Inflammatory macrophage treated with lipopolysaccharide for 1 hour (primary cell): ENCODE measurements at regions not wholly inside any gene's neighbourhood (a gene's known extent, or its start where the extent isn't known, plus 50 kb on each side); places are given as distances from the start of the nearest gene placed in this dataset.
A peak's percentile ranks its signal among the peaks of the same experiment; 100 is the strongest.

Source experiments
- DNase-seq, 2 donors: peaks; one replicate each; pipeline ENCODE4 v3.0.0-alpha.2; 2020 to 2022

GRCh38 chr6:45830441-45831139, 185.1 kb downstream of the CLIC5 start:
- DNase-seq: no peak

- DNase-seq: no peak
Observed at GRCh38 chr6:45829873-45830272, 185.8 kb downstream of the CLIC5 start.

GRCh38 chr6:45827952-45828530, 187.6 kb downstream of the CLIC5 start:
- no peak for DNase-seq

- no peak for DNase-seq
Observed at GRCh38 chr6:45822873-45823272, 192.8 kb downstream of the CLIC5 start.

GRCh38 chr6:45822246-45822812, 193.3 kb downstream of the CLIC5 start:
- no peak for DNase-seq

GRCh38 chr6:45818655-45819054, 197.0 kb downstream of the CLIC5 start:
- no peak for DNase-seq

GRCh38 chr6:45816674-45817297, 198.9 kb downstream of the CLIC5 start:
- no peak for DNase-seq

- no peak for DNase-seq
Observed at GRCh38 chr6:45815466-45816125, 200.1 kb downstream of the CLIC5 start.

GRCh38 chr6:45814772-45815171, 200.9 kb downstream of the CLIC5 start:
- DNase-seq: no peak

GRCh38 chr6:45813943-45814342, 201.7 kb downstream of the CLIC5 start:
- DNase-seq: no peak

- no peak for DNase-seq
Observed at GRCh38 chr6:45812922-45813321, 202.7 kb downstream of the CLIC5 start.

- DNase-seq: no peak
Observed at GRCh38 chr6:45808917-45809316, 206.7 kb downstream of the CLIC5 start.

GRCh38 chr6:45808042-45808645, 207.5 kb downstream of the CLIC5 start:
- DNase-seq: no peak

- DNase-seq: no peak
Observed at GRCh38 chr6:45807311-45808041, 208.2 kb downstream of the CLIC5 start.

- no peak for DNase-seq
Observed at GRCh38 chr6:45806172-45806571, 209.5 kb downstream of the CLIC5 start.

GRCh38 chr6:45803071-45803470, 212.6 kb downstream of the CLIC5 start:
- DNase-seq: peak; percentile 77 to 91

GRCh38 chr6:45801471-45802289, 214.0 kb downstream of the CLIC5 start:
- DNase-seq: peak in 1 of 2 donors; percentile 6

GRCh38 chr6:45800911-45801310, 214.7 kb downstream of the CLIC5 start:
- DNase-seq: no peak

- DNase-seq: no peak
Observed at GRCh38 chr6:45795678-45796077, 220.0 kb downstream of the CLIC5 start.

- no peak for DNase-seq
Observed at GRCh38 chr6:45794465-45794864, 221.2 kb downstream of the CLIC5 start.
